ENCODE measurements at regions not wholly inside any gene's neighbourhood (a gene's known extent, or its start where the extent isn't known, plus 50 kb on each side); places are given as distances from the start of the nearest gene placed in this dataset.

GRCh38 chr4:155566354-155566753 is 100.3 kb upstream of the GUCY1A1 start:
- TF ChIP-seq POLR2AphosphoS5 (IDR thresholded peaks at IDR 0.05; ENCODE audit: low read depth) = no peak
- TF ChIP-seq CTCF (IDR thresholded peaks at IDR 0.05; ENCODE audit: insufficient read depth, low read length) = no peak
- TF ChIP-seq GABPA (IDR thresholded peaks at IDR 0.05; ENCODE audit: low read depth) = no peak
